ENCODE measurements at regions not wholly inside any gene's neighbourhood (a gene's known extent, or its start where the extent isn't known, plus 50 kb on each side); places are given as distances from the start of the nearest gene placed in this dataset.

- H3K9me3 ChIP-seq = no peaks in the 10 kb centered on the region
- no peaks in the 10 kb centered on the region for H3K27me3 ChIP-seq
- peak; percentile 57 for TF ChIP-seq POLR2A (IDR thresholded peaks at IDR 0.05)
- TF ChIP-seq POLR2AphosphoS5 (IDR thresholded peaks at IDR 0.05) = peak; percentile 58 to 87 (median 76)
- TF ChIP-seq CTCF (IDR thresholded peaks at IDR 0.05) = no peak
- DNase-seq (ENCODE audit: low spot score in 2 of 2) = peak; percentile 71 to 75
- H3K4me3 ChIP-seq = peak overlapping the region; percentile 48 to 69 (median 64)
- no peaks in the 10 kb centered on the region for H3K36me3 ChIP-seq
- H3K27ac ChIP-seq = peak overlapping the region; percentile 79 to 94
- intact Hi-C loops (cut with DNase I; ENCODE audit: low total_unique reads) = no loop called here
- H3K4me1 ChIP-seq = no peaks in the 10 kb centered on the region
Observed at GRCh38 chr9:6703898-6704639, 53.7 kb upstream of the KDM4C start.

GRCh38 chr9:6702707-6703106 lies 55.1 kb upstream of the KDM4C start:
- Histone ChIP-seq H3K27me3 (no peaks in the 10 kb centered on the region), H3K27ac (no peak overlapping the region), H3K36me3 (no peaks in the 10 kb centered on the region), H3K4me3 (no peak overlapping the region), H3K4me1 (no peaks in the 10 kb centered on the region), H3K9me3 (no peaks in the 10 kb centered on the region)
- intact Hi-C loops (cut with DNase I; ENCODE audit: low total_unique reads) = no loop called here
- DNase-seq (ENCODE audit: low spot score in 2 of 2) = no peak
- TF ChIP-seq CTCF (IDR thresholded peaks at IDR 0.05) = no peak
- TF ChIP-seq POLR2AphosphoS5 (IDR thresholded peaks at IDR 0.05) = no peak
- TF ChIP-seq POLR2A (IDR thresholded peaks at IDR 0.05) = no peak

GRCh38 chr9:6696178-6696577 lies 50.6 kb upstream of the GLDC start:
- intact Hi-C loops (cut with DNase I; ENCODE audit: low total_unique reads) = no loop called here
- TF ChIP-seq POLR2AphosphoS5 (IDR thresholded peaks at IDR 0.05) (no peak), POLR2A (IDR thresholded peaks at IDR 0.05) (no peak), CTCF (IDR thresholded peaks at IDR 0.05) (no peak)
- Histone ChIP-seq H3K27me3 (no peaks in the 10 kb centered on the region), H3K36me3 (no peaks in the 10 kb centered on the region), H3K27ac (no peak overlapping the region), H3K9me3 (no peaks in the 10 kb centered on the region), H3K4me3 (no peak overlapping the region), H3K4me1 (no peaks in the 10 kb centered on the region)
- no peak for DNase-seq (ENCODE audit: low spot score in 2 of 2)

GRCh38 chr9:6695121-6695814 lies 49.7 kb upstream of the GLDC start:
- no peak for TF ChIP-seq CTCF (IDR thresholded peaks at IDR 0.05)
- TF ChIP-seq POLR2AphosphoS5 (IDR thresholded peaks at IDR 0.05) = no peak
- TF ChIP-seq POLR2A (IDR thresholded peaks at IDR 0.05) = no peak
- H3K4me1 ChIP-seq = no peaks in the 10 kb centered on the region
- no peaks in the 10 kb centered on the region for H3K27me3 ChIP-seq
- no peaks in the 10 kb centered on the region for H3K9me3 ChIP-seq
- no peak overlapping the region for H3K27ac ChIP-seq
- H3K4me3 ChIP-seq = no peak overlapping the region
- H3K36me3 ChIP-seq = no peaks in the 10 kb centered on the region
- intact Hi-C loops (cut with DNase I; ENCODE audit: low total_unique reads) = no loop called here
- DNase-seq (ENCODE audit: low spot score in 2 of 2) = no peak

Data from breast epithelium (tissue), 4 donors.